Activated naive CD8-positive, alpha-beta T cell treated with anti-CD3 and anti-CD28 coated beads, Interleukin-2, amount 50 U/mL, for 24 hours (primary cell): ENCODE measurements at regions not wholly inside any gene's neighbourhood (a gene's known extent, or its start where the extent isn't known, plus 50 kb on each side); places are given as distances from the start of the nearest gene placed in this dataset.
"Not testable (repeated sequence)": the region's sequence is repeated elsewhere in the genome, so short reads cannot be mapped to it uniquely, and the experiment has no call there.

Source experiments
- ATAC-seq: fragments of 150-1000 bp; cut with Tn5 transposase; one replicate; pipeline ENCODE4 v1.10.0; 2021
- DNase-seq: peaks from one replicate; pipeline ENCODE4 v3.0.0; 2021
- H3K27ac Mint-ChIP-seq: one replicate; pipeline ENCODE4 v1.8.0; 2021; ENCODE audit warnings: mild to moderate bottlenecking, mixed read lengths
- H3K27me3 Mint-ChIP-seq: one replicate; pipeline ENCODE4 v1.8.0; 2021; ENCODE audit warnings: mixed read lengths
- H3K36me3 Mint-ChIP-seq: one replicate; pipeline ENCODE4 v1.8.0; 2021; ENCODE audit warnings: low read depth, mixed read lengths
- H3K4me1 Mint-ChIP-seq: one replicate; pipeline ENCODE4 v1.8.0; 2021; ENCODE audit warnings: mixed read lengths
- H3K4me3 Mint-ChIP-seq: one replicate; pipeline ENCODE4 v1.8.0; 2021; ENCODE audit warnings: mild to moderate bottlenecking, moderate library complexity, mixed read lengths
- H3K9me3 Mint-ChIP-seq: one replicate; pipeline ENCODE4 v1.8.0; 2021; ENCODE audit warnings: mixed read lengths

GRCh38 chr14:23725980-23726710 is 90.0 kb downstream of the DHRS2 start:
- Mint-ChIP-seq H3K9me3 (no peaks in the 10 kb centered on the region), H3K4me1 (no peaks in the 10 kb centered on the region), H3K27ac (no peak overlapping the region), H3K36me3 (no peaks in the 10 kb centered on the region), H3K4me3 (no peak overlapping the region), H3K27me3 (peaks cover 3% of the 10 kb centered on the region)
- ATAC-seq (no peak), DNase-seq (no peak)

GRCh38 chr14:23727566-23728335 is 91.6 kb downstream of the DHRS2 start:
- Mint-ChIP-seq H3K27me3 (peaks cover 3% of the 10 kb centered on the region), H3K4me1 (no peaks in the 10 kb centered on the region), H3K4me3 (no peak overlapping the region), H3K27ac (no peak overlapping the region), H3K36me3 (no peaks in the 10 kb centered on the region), H3K9me3 (no peaks in the 10 kb centered on the region)
- peak; percentile 55 for ATAC-seq
- no peak for DNase-seq

DNA sequence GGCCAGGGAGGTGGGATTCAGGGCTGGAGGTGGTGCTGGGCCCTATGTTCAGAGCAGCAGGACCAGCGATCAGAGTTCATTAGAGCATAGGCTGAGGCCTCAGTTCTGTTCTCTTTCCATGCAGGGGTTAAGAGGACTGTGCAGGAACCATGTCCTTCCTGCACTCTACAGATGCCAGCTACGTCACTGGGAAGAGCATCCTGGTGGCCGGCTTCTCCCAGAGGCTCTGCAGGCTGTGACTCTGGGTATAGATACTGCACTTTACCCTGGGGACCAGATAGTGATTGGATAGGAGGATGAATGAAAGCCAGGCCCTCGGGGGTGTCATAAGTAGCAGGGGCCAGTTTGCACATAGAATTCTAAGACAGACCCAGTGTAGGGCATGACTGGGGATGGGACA is 92.6 kb downstream of the DHRS2 start:
- peaks cover 3% of the 10 kb centered on the region for H3K9me3 Mint-ChIP-seq
- peaks cover 5% of the 10 kb centered on the region for H3K27me3 Mint-ChIP-seq
- H3K4me3 Mint-ChIP-seq: no peak overlapping the region
- ATAC-seq: no peak
- H3K27ac Mint-ChIP-seq: no peak overlapping the region
- no peak for DNase-seq
- H3K36me3 Mint-ChIP-seq: no peaks in the 10 kb centered on the region
- no peaks in the 10 kb centered on the region for H3K4me1 Mint-ChIP-seq

DNA sequence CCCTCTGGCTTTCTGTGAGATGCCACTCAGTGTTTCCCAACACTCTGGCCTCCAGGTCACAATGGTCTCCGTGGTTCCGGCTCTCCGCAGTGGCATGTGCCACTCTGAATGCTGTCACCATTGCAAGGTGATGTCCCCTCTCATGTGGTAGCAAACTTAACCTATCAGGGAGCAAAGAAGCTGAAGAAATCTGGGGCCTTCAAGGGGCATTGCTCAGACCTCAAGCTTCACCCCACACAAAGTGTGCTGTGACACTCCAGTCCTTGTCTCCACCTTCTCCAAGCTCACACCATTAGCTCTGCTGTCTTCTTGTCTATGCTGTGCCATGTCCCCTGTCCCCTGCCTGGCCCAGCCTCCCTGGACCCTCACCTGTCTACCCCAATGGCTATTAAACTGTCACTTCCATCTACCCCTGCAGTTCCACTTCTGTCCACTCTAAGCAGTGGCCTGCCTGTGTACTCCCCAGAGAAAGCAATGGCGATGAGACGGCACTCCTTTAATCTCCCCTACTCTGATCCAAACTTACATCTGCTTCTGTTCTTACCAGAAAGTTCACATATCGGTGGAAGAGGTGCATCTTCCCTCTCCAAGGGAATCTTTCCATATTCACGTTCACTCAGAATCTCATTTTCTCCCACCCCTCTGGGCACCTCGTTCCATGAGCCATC is 93.7 kb downstream of the DHRS2 start:
- Mint-ChIP-seq H3K9me3 (peaks cover 5% of the 10 kb centered on the region), H3K27ac (no peak overlapping the region), H3K4me3 (no peak overlapping the region), H3K27me3 (peaks cover 5% of the 10 kb centered on the region), H3K36me3 (no peaks in the 10 kb centered on the region), H3K4me1 (no peaks in the 10 kb centered on the region)
- DNase-seq (no peak), ATAC-seq (no peak)

DNA sequence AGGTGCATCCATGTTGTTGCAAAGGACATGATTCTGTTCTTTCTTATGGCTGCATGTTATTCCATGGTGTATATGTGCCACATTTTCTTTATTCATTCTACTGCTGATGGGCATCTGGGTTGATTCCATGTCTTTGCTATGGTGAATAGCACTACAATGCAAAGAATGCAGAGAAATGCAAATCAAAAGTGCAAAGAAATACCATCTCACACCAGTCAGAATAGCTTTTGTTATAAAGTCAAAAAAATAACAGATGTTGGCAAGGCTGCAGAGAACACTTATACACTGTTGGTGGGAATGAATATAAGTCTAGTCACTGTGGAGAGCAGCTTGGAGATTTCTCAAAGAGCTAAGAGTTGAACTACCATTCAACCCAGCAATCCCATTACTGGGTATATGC is 99.2 kb downstream of the DHRS2 start:
- H3K27me3 Mint-ChIP-seq: peaks cover 9% of the 10 kb centered on the region
- no peaks in the 10 kb centered on the region for H3K36me3 Mint-ChIP-seq
- peaks cover 15% of the 10 kb centered on the region for H3K9me3 Mint-ChIP-seq
- no peak for ATAC-seq
- no peak overlapping the region for H3K27ac Mint-ChIP-seq
- no peak overlapping the region for H3K4me3 Mint-ChIP-seq
- DNase-seq: no peak
- no peaks in the 10 kb centered on the region for H3K4me1 Mint-ChIP-seq

GRCh38 chr14:23744368-23744767 is 108.2 kb downstream of the DHRS2 start:
- H3K4me3 Mint-ChIP-seq, H3K4me1 Mint-ChIP-seq, DNase-seq, H3K36me3 Mint-ChIP-seq, H3K9me3 Mint-ChIP-seq, H3K27ac Mint-ChIP-seq, ATAC-seq: not testable (repeated sequence)
- H3K27me3 Mint-ChIP-seq: peaks cover 21% of the 10 kb centered on the region

GRCh38 chr14:23750357-23750756 is 114.2 kb downstream of the DHRS2 start:
- no peak overlapping the region for H3K4me3 Mint-ChIP-seq
- H3K36me3 Mint-ChIP-seq: no peaks in the 10 kb centered on the region
- peaks cover 16% of the 10 kb centered on the region for H3K27me3 Mint-ChIP-seq
- no peak overlapping the region for H3K27ac Mint-ChIP-seq
- ATAC-seq (no peak), DNase-seq (no peak)
- H3K9me3 Mint-ChIP-seq: no peaks in the 10 kb centered on the region
- H3K4me1 Mint-ChIP-seq: no peaks in the 10 kb centered on the region

GRCh38 chr14:23751616-23752015 is 115.5 kb downstream of the DHRS2 start:
- DNase-seq: no peak
- peaks cover 16% of the 10 kb centered on the region for H3K27me3 Mint-ChIP-seq
- no peaks in the 10 kb centered on the region for H3K4me1 Mint-ChIP-seq
- no peaks in the 10 kb centered on the region for H3K9me3 Mint-ChIP-seq
- H3K4me3 Mint-ChIP-seq: no peak overlapping the region
- no peak for ATAC-seq
- H3K27ac Mint-ChIP-seq: no peak overlapping the region
- H3K36me3 Mint-ChIP-seq: no peaks in the 10 kb centered on the region

GRCh38 chr14:23763394-23763793 is 127.2 kb downstream of the DHRS2 start:
- H3K4me1 Mint-ChIP-seq: no peaks in the 10 kb centered on the region
- H3K4me3 Mint-ChIP-seq: no peak overlapping the region
- DNase-seq: no peak
- no peaks in the 10 kb centered on the region for H3K9me3 Mint-ChIP-seq
- H3K27ac Mint-ChIP-seq: no peak overlapping the region
- no peak for ATAC-seq
- H3K27me3 Mint-ChIP-seq: peaks cover 21% of the 10 kb centered on the region
- no peaks in the 10 kb centered on the region for H3K36me3 Mint-ChIP-seq

DNA sequence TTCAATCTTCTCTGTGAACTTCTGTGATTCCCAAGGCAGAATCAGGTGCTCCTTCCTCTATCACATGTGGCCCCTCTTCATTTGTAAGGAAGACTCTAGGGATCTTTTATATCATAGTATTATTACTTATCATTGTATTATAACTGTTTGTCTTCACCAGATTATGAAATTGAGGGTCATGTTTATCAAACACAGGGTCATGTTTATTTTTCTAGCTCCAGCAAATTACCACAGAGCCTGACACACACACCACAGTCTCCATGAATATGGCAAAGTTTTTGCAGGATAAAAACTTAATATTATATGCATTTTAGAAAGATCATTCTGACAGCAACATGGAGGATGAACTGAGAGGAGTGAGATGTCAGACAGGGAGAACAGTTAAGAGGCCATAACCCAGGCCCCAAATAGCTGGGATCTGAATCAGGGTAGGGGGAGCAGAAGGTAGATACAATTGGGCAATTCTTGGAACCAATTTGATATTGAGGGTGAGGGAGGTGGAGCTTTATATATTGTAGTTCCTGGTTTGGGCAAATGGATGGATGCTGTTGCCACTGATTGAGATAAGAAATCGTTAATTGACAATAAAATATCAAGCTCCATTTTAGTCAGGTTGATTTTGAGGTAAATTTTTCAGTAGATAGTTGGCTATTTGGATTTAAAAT is 130.7 kb downstream of the DHRS2 start:
- ATAC-seq (no peak), DNase-seq (no peak)
- H3K9me3 Mint-ChIP-seq: no peaks in the 10 kb centered on the region
- no peaks in the 10 kb centered on the region for H3K36me3 Mint-ChIP-seq
- no peak overlapping the region for H3K4me3 Mint-ChIP-seq
- H3K4me1 Mint-ChIP-seq: no peaks in the 10 kb centered on the region
- H3K27ac Mint-ChIP-seq: no peak overlapping the region
- H3K27me3 Mint-ChIP-seq: peaks cover 7% of the 10 kb centered on the region

GRCh38 chr14:23769221-23769728 is 133.1 kb downstream of the DHRS2 start:
- H3K27me3 Mint-ChIP-seq: peaks cover 11% of the 10 kb centered on the region
- not testable (repeated sequence) for H3K4me1 Mint-ChIP-seq

DNA sequence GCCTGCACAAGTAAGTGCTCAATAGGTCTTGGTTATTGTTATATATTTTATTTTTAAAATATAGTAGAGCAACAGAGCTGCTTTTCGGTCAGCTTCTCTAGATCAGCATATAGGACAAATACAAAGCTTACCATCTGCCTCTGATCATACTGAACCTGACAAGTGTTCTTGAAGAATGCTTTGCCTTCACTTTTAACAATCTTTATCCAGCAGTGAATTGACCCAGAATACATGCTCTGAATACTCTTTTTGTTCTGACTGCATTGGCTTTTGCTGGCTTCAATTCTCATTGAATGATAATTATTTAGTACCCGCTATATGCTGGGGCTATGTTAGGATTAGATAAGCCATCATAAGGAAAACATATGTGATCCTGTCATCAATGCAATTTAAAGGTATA is 137.8 kb downstream of the DHRS2 start:
- DNase-seq (no peak), ATAC-seq (no peak)
- Mint-ChIP-seq H3K27ac (no peak overlapping the region), H3K9me3 (no peaks in the 10 kb centered on the region), H3K27me3 (peaks cover 14% of the 10 kb centered on the region), H3K4me3 (no peak overlapping the region), H3K4me1 (no peaks in the 10 kb centered on the region), H3K36me3 (no peaks in the 10 kb centered on the region)

More at GRCh38 chr14:23769221-23769728, 133.1 kb downstream of the DHRS2 start:
- ATAC-seq, H3K4me3 Mint-ChIP-seq, H3K36me3 Mint-ChIP-seq, H3K27ac Mint-ChIP-seq, DNase-seq, H3K9me3 Mint-ChIP-seq: not testable (repeated sequence)

DNA sequence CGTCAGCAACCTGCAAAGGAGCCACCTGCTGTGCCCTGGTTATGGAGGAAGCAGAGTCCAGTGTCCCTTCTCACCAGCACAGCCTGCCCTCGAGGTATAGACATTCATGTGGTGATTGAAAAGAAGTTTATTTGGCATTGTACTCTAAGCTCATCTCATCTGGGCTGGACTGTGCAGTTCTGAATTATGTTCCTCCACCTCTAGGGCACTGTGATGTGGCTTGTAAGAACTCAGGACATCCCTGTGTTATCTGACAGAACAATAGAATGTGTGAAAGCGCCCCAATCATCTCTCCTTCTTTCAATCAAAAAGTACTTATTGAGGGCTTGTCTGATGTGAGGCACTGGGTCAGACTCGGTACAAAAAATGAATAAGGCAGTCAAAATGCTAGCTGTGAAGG is 140.1 kb downstream of the DHRS2 start:
- H3K27me3 Mint-ChIP-seq: peaks cover 27% of the 10 kb centered on the region
- DNase-seq: no peak
- H3K4me1 Mint-ChIP-seq: no peaks in the 10 kb centered on the region
- no peak for ATAC-seq
- no peak overlapping the region for H3K27ac Mint-ChIP-seq
- no peaks in the 10 kb centered on the region for H3K36me3 Mint-ChIP-seq
- H3K4me3 Mint-ChIP-seq: no peak overlapping the region
- H3K9me3 Mint-ChIP-seq: no peaks in the 10 kb centered on the region

DNA sequence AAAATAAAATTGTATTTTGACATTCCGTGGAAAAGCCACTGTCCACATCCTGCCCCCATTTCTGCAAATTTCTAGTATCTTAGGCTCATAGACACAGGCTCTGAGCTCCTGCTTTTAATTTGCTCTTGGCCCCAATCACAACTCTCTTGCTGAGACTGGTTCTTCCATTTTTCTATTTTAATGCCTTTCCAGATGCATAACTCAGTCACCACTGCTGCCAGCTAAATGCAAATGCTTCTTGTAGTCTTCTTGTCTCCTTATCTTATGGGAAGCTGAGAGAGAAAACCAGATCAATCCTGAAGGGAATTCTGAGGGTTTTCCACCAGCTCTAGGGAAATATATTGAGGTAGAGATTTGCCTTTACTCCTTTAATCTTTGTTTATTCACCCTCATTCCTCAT is 149.0 kb downstream of the DHRS2 start:
- Mint-ChIP-seq H3K4me3 (no peak overlapping the region), H3K27me3 (peaks cover 30% of the 10 kb centered on the region), H3K9me3 (no peaks in the 10 kb centered on the region), H3K4me1 (peaks cover 3% of the 10 kb centered on the region), H3K36me3 (peaks cover 1% of the 10 kb centered on the region), H3K27ac (no peak overlapping the region)
- ATAC-seq: no peak
- DNase-seq: no peak
